Transverse colon (tissue), 4 donors: ENCODE measurements at regions not wholly inside any gene's neighbourhood (a gene's known extent, or its start where the extent isn't known, plus 50 kb on each side); places are given as distances from the start of the nearest gene placed in this dataset.

Experiments used
- CTCF ChIP-seq, 5 experiments: fragments of 200-600 bp in 3 of 5; fragments of 450-650 bp in 2 of 5; sonication (generic) in 3 of 5; IDR thresholded peaks; 1 replicate in 2 of 5; 2 replicates in 3 of 5; pipeline ENCODE4 v1.5.1; 2016 to 2017; ENCODE audit warnings: antibody characterized with exemption in 5 of 5, inconsistent platforms in 3 of 5, mild to moderate bottlenecking in 2 of 5, moderate library complexity in 1 of 5
- EP300 ChIP-seq: sonication (generic); formaldehyde crosslinking; IDR thresholded peaks from one replicate; pipeline ENCODE4 v1.6.1; 2017; ENCODE audit warnings: antibody characterized with exemption, low read depth
- POLR2A ChIP-seq: fragments of 450-650 bp; IDR thresholded peaks from one replicate; pipeline ENCODE4 v1.6.1; 2016; ENCODE audit warnings: antibody characterized with exemption, mild to moderate bottlenecking, moderate library complexity
- POLR2AphosphoS5 ChIP-seq, 3 donors: sonication (generic); formaldehyde crosslinking; IDR thresholded peaks; one replicate each; pipeline ENCODE4 v1.6.1; 2016; ENCODE audit warnings: antibody characterized with exemption in 3 of 3

GRCh38 chr6:140766999-140767398, 1365.7 kb upstream of the GJE1 start:
- TF ChIP-seq POLR2A: no peak
- TF ChIP-seq CTCF (IDR thresholded peaks at IDR 0.05): no peak
- TF ChIP-seq EP300: no peak
- TF ChIP-seq POLR2AphosphoS5 (IDR thresholded peaks at IDR 0.05): no peak
